Osteoblast (primary cell): ENCODE measurements at regions not wholly inside any gene's neighbourhood (a gene's known extent, or its start where the extent isn't known, plus 50 kb on each side); places are given as distances from the start of the nearest gene placed in this dataset.

Source experiments
- DNase-seq: peaks from one replicate; pipeline ENCODE4 v3.0.0; 2011; ENCODE audit warnings: low spot score, mixed read lengths; ENCODE audit not compliant: insufficient read length; ENCODE audit errors: missing footprints
- H2AFZ ChIP-seq: 2 replicates; pipeline ENCODE4 v1.6.0; 2011; ENCODE audit warnings: mild to moderate bottlenecking, low read length
- H3K27ac ChIP-seq: 2 replicates; pipeline ENCODE4 v1.5.1; 2011; ENCODE audit warnings: mild to moderate bottlenecking, low read depth, low read length, moderate library complexity
- H3K27me3 ChIP-seq: 2 replicates; pipeline ENCODE4 v1.6.0; 2012; ENCODE audit warnings: mild to moderate bottlenecking, control low read depth, inconsistent platforms, low read length, moderate library complexity; ENCODE audit not compliant: insufficient read depth
- H3K36me3 ChIP-seq: 2 replicates; pipeline ENCODE4 v1.5.1; 2011; ENCODE audit warnings: mild to moderate bottlenecking, low read length, control low read depth, moderate library complexity; ENCODE audit not compliant: insufficient read depth
- H3K4me1 ChIP-seq: 2 replicates; pipeline ENCODE4 v1.5.1; 2011; ENCODE audit warnings: mild to moderate bottlenecking, low read length, control low read depth, moderate library complexity; ENCODE audit not compliant: insufficient read depth
- H3K4me2 ChIP-seq: 2 replicates; pipeline ENCODE4 v1.6.0; 2011; ENCODE audit warnings: mild to moderate bottlenecking, low read length; ENCODE audit not compliant: insufficient read depth
- H3K4me3 ChIP-seq: fragments of 200-600 bp; sonication (generic); 3 replicates; pipeline ENCODE4 v1.5.1; 2012; ENCODE audit warnings: mild to moderate bottlenecking, low read length, inconsistent platforms; ENCODE audit not compliant: insufficient read depth
- H3K79me2 ChIP-seq: 2 replicates; pipeline ENCODE4 v1.6.0; 2012; ENCODE audit warnings: mild to moderate bottlenecking, low read length, control low read depth, inconsistent platforms; ENCODE audit not compliant: insufficient read depth
- H3K9me3 ChIP-seq: 2 replicates; pipeline ENCODE4 v1.5.1; 2011; ENCODE audit warnings: low read depth, low read length, control low read depth
- H4K20me1 ChIP-seq: 2 replicates; pipeline ENCODE4 v1.6.0; 2012; ENCODE audit warnings: mild to moderate bottlenecking, low read length, control low read depth; ENCODE audit not compliant: insufficient read depth
- CTCF ChIP-seq: IDR thresholded peaks from 2 replicates; pipeline ENCODE4 v1.5.1; 2011; ENCODE audit warnings: mild to moderate bottlenecking, low read depth, low read length, moderate library complexity; ENCODE audit errors: extremely low read depth

GRCh38 chr2:145289946-145290345 lies 770.0 kb upstream of the ZEB2 start:
- H4K20me1 ChIP-seq, result no peaks in the 10 kb centered on the region
- H3K79me2 ChIP-seq, result no peaks in the 10 kb centered on the region
- H3K27me3 ChIP-seq, result no peaks in the 10 kb centered on the region
- no peak overlapping the region for H3K27ac ChIP-seq
- no peak overlapping the region for H2AFZ ChIP-seq
- H3K4me1 ChIP-seq, result peaks cover 7% of the 10 kb centered on the region
- no peak overlapping the region for H3K4me3 ChIP-seq
- no peak for TF ChIP-seq CTCF
- no peaks in the 10 kb centered on the region for H3K36me3 ChIP-seq
- no peak for DNase-seq
- H3K4me2 ChIP-seq, result no peak overlapping the region
- no peaks in the 10 kb centered on the region for H3K9me3 ChIP-seq

- Histone ChIP-seq H3K4me2 (no peak overlapping the region), H3K4me1 (peaks cover 7% of the 10 kb centered on the region), H3K36me3 (no peaks in the 10 kb centered on the region), H3K9me3 (no peaks in the 10 kb centered on the region), H3K27ac (no peak overlapping the region), H2AFZ (no peak overlapping the region), H3K27me3 (no peaks in the 10 kb centered on the region), H3K4me3 (no peak overlapping the region), H4K20me1 (no peaks in the 10 kb centered on the region), H3K79me2 (no peaks in the 10 kb centered on the region)
- no peak for DNase-seq
- no peak for TF ChIP-seq CTCF
Observed at GRCh38 chr2:145288650-145289496, 769.0 kb upstream of the ZEB2 start.

- H3K4me1 ChIP-seq, result peaks cover 7% of the 10 kb centered on the region
- no peak for TF ChIP-seq CTCF
- no peaks in the 10 kb centered on the region for H3K9me3 ChIP-seq
- peak overlapping the region; percentile 62 for H3K4me2 ChIP-seq
- H3K36me3 ChIP-seq, result no peaks in the 10 kb centered on the region
- H4K20me1 ChIP-seq, result no peaks in the 10 kb centered on the region
- no peaks in the 10 kb centered on the region for H3K27me3 ChIP-seq
- no peak overlapping the region for H3K27ac ChIP-seq
- no peak overlapping the region for H3K4me3 ChIP-seq
- DNase-seq, result no peak
- no peaks in the 10 kb centered on the region for H3K79me2 ChIP-seq
- peak overlapping the region; percentile 23 for H2AFZ ChIP-seq
Observed at GRCh38 chr2:145287736-145288135, 767.8 kb upstream of the ZEB2 start.

GRCh38 chr2:145286716-145287275 lies 766.9 kb upstream of the ZEB2 start:
- peaks cover 7% of the 10 kb centered on the region for H3K4me1 ChIP-seq
- no peaks in the 10 kb centered on the region for H3K9me3 ChIP-seq
- H3K4me2 ChIP-seq, result peak overlapping the region; percentile 62
- DNase-seq, result no peak
- H4K20me1 ChIP-seq, result no peaks in the 10 kb centered on the region
- no peaks in the 10 kb centered on the region for H3K27me3 ChIP-seq
- H3K79me2 ChIP-seq, result no peaks in the 10 kb centered on the region
- H3K27ac ChIP-seq, result no peak overlapping the region
- peak overlapping the region; percentile 11 for H3K4me3 ChIP-seq
- TF ChIP-seq CTCF, result no peak
- H3K36me3 ChIP-seq, result no peaks in the 10 kb centered on the region
- peak overlapping the region; percentile 75 for H2AFZ ChIP-seq
